ENCODE measurements at regions not wholly inside any gene's neighbourhood (a gene's known extent, or its start where the extent isn't known, plus 50 kb on each side); places are given as distances from the start of the nearest gene placed in this dataset.

DNA sequence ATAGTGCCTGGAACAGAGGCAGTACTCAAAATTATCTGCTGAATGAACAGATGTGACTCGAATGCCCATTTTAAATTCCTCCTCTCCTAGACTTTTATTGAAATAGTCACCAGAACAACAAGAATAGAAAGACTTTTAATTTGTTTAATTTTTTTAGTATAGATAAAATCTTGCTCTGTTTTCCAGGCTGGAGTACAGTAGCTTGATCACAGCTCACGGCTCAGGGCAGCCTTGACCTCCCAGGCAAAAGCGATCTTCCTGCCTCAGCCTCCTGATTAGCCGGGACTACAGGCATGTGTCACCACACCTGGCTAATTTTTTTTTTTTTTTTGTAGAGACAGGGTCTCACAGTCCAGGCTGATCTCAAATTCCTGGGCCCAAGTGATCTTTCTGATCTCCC is 120.9 kb upstream of the FREM2 start:
- TF ChIP-seq JUND (IDR thresholded peaks at IDR 0.05) (no peak), POLR2AphosphoS5 (IDR thresholded peaks at IDR 0.05; ENCODE audit: low read depth, low read length) (no peak), EZH2phosphoT487 (IDR thresholded peaks at IDR 0.05; ENCODE audit: borderline replicate concordance, low read depth) (no peak), REST (IDR thresholded peaks at IDR 0.05; ENCODE audit: low read depth, low read length) (no peak), ZBTB33 (IDR thresholded peaks at IDR 0.05; ENCODE audit: borderline replicate concordance, low read depth) (no peak), FOXM1 (IDR thresholded peaks at IDR 0.05; ENCODE audit: low read depth) (no peak), RXRA (IDR thresholded peaks at IDR 0.05; ENCODE audit: borderline replicate concordance, low read depth) (no peak), TEAD4 (IDR thresholded peaks at IDR 0.05; ENCODE audit: borderline replicate concordance, insufficient read depth) (no peak), EP300 (IDR thresholded peaks at IDR 0.05; ENCODE audit: borderline replicate concordance in 1 of 2, low read depth in 1 of 2, low read length in 1 of 2) (no peak), GABPA (IDR thresholded peaks at IDR 0.05; ENCODE audit: low read depth) (no peak)
- TF ChIP-seq, protein P1, sequence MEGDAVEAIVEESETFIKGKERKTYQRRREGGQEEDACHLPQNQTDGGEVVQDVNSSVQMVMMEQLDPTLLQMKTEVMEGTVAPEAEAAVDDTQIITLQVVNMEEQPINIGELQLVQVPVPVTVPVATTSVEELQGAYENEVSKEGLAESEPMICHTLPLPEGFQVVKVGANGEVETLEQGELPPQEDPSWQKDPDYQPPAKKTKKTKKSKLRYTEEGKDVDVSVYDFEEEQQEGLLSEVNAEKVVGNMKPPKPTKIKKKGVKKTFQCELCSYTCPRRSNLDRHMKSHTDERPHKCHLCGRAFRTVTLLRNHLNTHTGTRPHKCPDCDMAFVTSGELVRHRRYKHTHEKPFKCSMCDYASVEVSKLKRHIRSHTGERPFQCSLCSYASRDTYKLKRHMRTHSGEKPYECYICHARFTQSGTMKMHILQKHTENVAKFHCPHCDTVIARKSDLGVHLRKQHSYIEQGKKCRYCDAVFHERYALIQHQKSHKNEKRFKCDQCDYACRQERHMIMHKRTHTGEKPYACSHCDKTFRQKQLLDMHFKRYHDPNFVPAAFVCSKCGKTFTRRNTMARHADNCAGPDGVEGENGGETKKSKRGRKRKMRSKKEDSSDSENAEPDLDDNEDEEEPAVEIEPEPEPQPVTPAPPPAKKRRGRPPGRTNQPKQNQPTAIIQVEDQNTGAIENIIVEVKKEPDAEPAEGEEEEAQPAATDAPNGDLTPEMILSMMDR (IDR thresholded peaks at IDR 0.05): no peak

Measured in SK-N-SH (cell line).